Heart left ventricle (tissue), 13 donors: ENCODE measurements at regions not wholly inside any gene's neighbourhood (a gene's known extent, or its start where the extent isn't known, plus 50 kb on each side); places are given as distances from the start of the nearest gene placed in this dataset.

ENCODE experiments used
- CTCF ChIP-seq, 12 donors: fragments of 200-600 bp; sonication (generic) in 4 of 12; IDR thresholded peaks; one replicate each; pipeline versions ENCODE4 v1.5.0 to v1.8.0; 2018 to 2022; ENCODE audit warnings: antibody characterized with exemption in 12 of 12, mild to moderate bottlenecking in 5 of 12
- POLR2A ChIP-seq, 2 donors: fragments of 450-650 bp; IDR thresholded peaks; one replicate each; pipeline ENCODE4 v1.6.1; 2017; ENCODE audit warnings: antibody characterized with exemption in 2 of 2, mild to moderate bottlenecking in 2 of 2, moderate library complexity in 2 of 2
- donor health status: ischemic (EF 13 %, LVEDD 7.1; RV severe dilation, severe dysfunction).
- donor health status: DM: no; HTN: yes; CAD: no.
- donor health status: DM: no; HTN: no; CAD: no.
- donor health status: ischemic (EF 25% LVEDD 6.9; RV normal size, moderate dysfunction).
- donor health status: ischemic (EF 25% LVEDD 5.7; RV mildly dilated, moderate dysfunction).
- donor health status: ischemic (EF 35%, LVEDD 5.7; RV mildly dilated, moderate dysfunction).
- donor health status: nonischemic (EF 11% LVEDD 7.7; RV severe dilation, severe dysfunction).
- donor health status: DM: yes; HTN: yes; CAD: no.
- donor health status: PGD.
- donor health status: ischemic (EF 29% LVEDD 5.4; RV normal size, mild dysfunction).
- donor health status: nonischemic (EF 23%, LVEDD 6.1; RV moderate dilation, normal function).

DNA sequence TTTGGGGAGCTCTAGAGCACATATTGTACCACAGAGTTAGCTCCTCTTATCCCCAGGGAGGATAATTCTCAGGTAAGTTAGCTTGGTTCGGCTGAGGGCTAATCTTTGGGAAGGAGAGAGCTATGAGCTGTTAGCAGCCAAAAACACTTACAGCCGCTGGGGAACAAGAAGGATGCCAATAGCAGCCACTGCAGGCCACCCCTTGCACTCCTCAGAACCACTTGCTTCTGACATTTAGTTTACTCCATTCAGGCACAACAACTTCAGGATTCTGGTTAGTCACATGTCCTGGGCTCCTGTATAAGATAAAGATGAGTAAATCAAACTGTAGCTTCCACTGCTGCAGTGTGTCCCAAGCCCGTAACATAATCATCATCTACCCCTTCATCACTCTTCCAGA lies 212.6 kb upstream of the ADGRL2 start:
- TF ChIP-seq POLR2A (IDR thresholded peaks at IDR 0.05), result no peak
- TF ChIP-seq CTCF (IDR thresholded peaks at IDR 0.05), result no peak
